ENCODE measurements at regions not wholly inside any gene's neighbourhood (a gene's known extent, or its start where the extent isn't known, plus 50 kb on each side); places are given as distances from the start of the nearest gene placed in this dataset.

DNA sequence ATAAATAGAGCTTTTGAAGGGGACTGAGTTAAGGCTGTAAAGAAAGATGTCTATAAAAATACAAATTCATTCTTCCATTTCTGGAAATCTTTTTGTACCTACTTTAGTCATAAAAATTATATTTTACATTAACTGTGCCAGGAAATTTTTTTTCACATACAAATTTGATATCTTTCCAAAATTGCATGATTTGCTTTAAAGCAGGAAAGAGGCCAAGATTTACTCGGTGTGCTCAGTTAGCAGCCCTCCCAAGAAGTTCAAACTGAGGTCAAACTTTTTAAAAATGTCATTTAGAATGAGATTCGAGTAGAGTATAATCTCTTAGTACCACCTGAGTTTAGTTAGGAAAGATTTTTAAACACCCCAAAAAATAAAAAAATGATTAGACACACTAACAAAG lies 173.2 kb upstream of the GRIP1 start:
- no peak for DNase-seq

DNA sequence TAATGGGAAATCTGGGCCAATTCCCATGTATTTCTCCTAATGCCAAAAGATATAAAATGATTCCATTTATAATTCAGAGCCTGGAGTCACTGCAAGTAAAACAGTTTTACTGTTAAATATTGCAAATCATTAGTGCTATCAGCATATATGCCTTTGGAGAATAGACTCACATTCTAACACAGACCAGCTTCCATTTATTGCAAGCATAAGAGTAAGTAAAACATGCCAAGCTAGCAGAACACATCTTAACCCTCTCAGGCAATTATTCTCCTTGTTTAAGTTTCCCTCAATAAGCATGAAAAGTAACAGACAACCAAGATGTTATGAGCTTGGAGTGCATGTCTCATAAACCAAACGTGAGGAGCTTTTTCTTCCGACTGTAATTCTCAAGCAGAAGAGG lies 173.9 kb upstream of the GRIP1 start:
- no peak for DNase-seq

DNA sequence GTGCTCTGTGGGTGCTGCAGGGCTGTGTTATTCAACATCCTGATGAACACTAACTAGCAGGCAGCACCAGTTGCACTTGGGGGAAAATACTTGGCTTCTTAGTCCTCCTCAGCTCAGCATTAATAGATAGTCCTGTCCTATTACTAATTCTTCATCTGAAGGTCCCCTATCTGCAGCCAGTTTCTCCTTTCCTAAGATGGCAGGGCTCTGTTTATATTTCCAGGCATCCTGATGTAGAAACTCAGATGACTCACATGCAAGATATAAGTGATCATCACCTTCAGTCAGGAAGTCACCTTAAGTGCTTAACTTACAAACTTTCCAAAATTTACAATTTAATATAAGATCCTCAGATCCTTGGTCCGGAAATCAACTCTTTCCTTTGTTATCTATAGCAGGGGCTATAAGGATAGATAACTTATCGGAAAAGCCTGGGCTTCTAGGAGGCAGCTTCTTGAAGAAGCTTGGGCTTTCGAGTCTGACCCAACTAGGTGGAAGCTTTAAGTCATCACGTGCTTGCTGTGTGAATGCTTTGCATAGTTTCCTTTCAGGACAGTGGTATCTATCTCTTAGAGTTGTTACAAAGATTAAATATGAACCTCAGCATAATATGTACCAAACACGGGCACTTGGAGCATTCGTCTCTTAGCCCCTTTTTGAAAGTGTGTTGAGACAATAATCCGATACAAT lies 181.0 kb upstream of the GRIP1 start:
- DNase-seq, result peak in 1 of 3 experiments; percentile 46

DNA sequence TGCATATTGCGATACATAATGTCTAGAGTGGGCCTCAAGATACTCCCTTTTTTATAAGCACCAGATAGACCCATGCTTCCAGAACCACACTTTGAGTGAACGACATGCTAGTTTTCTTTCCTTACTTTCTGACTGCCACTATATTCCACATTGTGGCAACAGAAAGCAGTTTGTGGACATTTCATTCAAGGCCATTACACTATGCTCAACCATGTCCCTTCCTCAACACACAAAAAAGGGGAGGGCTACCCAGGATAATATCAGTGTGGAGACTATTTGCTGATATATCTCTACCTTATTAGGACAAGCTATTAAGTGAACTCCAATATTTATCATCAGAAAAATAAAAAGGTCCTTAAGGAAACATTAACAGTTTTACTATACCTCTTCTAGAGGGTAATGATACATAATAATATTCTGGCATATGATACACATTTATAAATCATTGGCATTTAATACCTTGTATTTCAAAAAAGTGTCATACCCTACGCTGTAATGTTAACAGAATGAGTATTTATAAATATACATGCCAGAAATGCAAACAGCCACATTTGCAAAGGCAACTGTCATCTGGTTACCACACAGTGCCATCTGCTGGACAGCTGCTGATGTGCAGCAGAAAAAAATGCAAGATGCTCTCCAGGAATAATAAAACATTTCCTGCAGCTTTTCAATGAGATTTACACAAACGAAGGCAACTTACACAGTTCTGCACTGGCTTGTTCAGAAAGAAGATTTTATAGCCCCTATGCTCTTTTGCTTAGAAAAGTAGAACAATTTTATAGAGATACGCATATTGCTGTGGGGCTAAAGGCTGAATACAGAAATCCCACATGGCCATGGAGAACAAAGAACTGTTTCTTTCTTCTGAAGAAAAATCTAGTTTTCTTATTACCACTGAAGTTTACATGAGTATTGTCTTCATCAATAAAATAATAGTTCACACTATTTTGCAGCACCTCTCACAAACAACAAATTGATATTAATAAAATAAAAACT lies 182.2 kb upstream of the GRIP1 start:
- peak; percentile 56 to 88 (median 56) for DNase-seq

DNA sequence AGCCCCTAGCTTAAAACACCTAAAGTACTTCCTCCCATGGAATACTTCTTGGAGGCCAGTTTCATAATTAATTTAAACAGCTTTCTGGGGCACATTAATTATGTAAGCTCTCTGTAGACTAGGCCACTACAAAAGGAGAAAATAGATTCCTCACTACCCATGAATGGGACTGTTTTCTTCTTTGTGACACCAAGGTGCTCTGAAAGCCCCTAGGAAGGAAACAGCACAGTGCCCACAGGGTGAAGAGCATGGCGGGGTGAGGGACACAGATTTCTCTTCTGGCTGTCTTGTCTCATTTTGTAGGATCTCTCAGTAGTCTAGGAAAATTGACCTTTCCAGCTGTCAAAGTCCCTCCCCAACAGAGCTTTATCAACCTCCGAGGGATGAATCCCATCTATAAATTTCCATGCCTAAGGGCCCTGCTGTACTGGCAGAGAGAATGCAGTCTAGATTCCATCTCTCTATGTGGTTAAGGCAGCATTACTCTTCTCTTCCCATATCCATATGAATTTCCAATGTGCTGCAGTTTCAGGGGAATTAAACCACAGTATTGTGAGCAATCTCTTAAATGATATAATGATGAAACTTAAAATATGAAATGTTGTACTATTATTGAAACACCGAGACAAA lies 183.6 kb upstream of the GRIP1 start:
- DNase-seq, result no peak

DNA sequence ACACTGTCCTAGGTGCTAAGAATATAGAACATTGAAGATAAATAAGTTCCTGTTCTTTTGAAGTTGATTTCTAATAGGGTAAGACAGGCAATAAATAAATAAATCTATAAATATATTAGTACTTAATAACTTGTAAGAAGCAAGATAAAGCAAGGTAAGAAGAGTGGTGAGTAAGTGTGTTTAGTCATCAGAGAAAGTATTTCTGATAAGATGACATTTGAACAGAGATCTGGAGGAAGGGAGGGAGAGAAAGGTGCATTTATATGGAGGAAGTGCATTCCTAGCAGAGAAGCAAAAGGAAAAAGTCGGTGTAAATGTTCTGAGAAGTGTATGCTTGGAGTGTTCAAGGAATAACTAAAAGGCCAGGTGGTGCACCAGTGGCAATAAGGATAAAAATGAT lies 184.4 kb upstream of the GRIP1 start:
- DNase-seq, result no peak

DNA sequence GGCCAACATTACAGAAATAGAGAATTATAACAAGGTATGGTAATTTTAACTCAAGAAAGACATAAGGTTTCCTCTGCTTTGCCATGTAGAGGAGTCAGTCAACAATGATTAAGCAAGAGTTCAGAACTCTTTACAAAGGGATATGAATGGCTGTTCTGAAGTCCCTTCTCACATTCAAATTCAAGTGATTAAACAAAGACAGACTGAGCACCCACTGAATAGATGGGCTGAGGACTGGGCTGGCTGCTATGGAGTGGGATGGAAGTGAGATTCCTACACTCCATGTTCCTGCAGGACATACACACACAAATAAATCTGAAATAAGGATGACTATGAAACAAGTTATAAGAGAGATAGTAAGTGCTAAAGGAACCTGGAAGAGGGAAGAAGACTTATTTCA lies 199.0 kb upstream of the GRIP1 start:
- no peak for DNase-seq

DNA sequence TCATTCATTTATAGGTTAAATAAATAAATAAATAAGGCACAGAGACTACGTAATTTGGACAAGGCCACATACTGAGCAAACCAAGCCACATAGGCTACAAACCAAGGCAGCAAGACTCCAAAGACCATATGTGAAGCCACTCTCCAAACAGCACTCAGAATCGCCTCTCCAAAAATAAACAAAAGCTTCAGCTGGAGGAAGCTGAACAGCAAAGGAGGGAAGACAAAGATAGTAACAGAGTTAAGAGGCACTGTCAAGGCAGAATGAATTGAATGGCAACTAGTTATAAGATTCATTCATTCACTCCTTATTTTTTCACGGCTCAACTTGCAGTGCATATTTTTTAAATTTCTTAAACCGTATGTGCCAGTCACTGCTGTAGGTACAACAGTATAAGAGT lies 200.5 kb upstream of the GRIP1 start:
- DNase-seq, result peak in 2 of 3 experiments; percentile 36 to 77

DNA sequence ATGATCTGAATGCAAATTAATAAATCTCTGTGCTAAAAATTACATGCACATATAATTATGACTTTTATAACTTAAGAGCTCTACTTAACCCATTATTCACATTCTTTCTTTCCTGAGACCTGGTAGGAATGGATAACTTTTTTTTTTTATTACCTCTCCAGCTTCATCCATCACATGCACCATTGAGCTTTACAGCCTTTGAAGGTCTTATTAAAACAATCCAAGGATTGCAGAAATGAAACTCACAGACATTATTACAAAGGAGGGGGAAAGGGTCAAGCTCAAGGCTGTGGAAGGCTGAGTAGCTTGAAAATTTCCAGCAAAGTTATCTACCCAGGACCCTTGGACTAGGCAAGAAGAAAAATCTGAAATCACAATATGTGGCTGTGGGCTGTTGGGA lies 202.5 kb upstream of the GRIP1 start:
- DNase-seq, result no peak

DNA sequence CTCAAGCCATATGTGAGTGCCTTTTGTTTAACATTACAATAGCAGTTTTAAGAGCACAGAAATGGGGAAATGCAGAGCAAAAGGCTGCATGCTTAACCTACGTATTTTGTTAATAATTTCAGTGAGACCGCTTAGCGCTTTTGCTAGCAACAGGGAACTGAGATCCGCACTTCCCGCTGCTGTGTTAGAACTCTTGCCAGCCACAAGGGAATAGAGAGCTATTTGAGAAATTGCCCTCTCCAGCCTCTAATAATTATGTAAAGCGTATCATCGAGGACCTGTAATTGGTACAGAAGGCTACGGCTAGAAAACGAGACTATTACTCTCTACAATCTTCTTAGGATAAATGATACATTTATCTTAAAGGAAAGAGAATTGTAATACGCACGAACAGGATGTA lies 205.2 kb upstream of the GRIP1 start:
- DNase-seq, result peak in 1 of 3 experiments; percentile 32

DNA sequence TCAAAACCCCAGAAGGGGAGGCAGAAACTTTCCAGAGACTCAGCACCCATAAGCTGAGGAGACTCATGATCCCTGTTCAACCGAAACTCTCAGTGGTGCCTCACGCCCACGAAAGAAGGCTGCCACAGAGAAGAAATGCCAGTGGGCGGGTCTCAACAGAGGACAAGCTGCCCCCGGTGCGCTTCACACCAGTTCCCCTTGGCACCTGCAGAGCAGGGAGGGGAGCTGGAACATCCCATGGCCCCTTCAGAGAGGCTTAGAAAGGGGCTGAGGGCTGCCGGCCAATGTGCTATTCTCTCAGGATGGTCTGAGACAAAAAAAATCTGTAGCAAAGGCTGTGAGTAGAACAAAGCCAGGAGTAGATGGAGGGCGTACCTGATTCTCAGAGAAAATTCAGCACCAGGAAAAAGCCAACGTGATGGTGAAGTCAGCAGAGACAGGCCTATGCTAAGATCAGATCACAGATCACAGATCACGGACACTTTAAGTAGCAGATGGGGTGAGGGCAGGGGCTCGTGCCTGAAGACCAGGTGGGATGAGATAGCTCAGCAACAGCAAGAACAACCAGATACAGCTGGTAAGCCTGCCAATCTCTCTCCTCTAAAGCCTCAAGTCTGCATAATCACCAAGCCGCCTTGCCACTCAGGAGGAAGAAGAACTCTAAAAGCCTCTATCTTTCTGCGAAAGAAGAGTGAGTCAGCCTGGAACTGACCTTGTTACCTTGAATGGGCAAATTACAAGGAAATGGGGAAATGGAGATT lies 206.4 kb upstream of the GRIP1 start:
- DNase-seq, result no peak

DNA sequence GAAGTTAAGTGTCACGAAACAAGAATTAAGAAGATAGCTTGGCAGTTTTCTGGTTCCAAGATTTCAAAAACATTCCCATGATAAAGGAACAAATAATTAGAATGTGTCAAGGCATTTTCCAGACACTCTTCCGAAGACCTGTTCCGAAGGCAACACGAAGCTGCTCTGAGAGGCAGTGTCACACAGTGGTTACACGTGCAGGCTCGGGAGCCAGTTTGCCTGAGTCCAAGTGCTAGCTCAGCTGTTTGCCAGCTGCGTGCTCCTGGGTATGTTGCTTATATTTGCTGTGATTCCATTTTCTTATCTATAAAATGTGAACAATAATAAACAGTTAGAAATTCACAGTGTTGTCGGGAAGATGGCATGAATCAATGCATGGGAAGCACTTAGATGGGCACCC lies 217.9 kb upstream of the GRIP1 start:
- DNase-seq, result no peak

DNA sequence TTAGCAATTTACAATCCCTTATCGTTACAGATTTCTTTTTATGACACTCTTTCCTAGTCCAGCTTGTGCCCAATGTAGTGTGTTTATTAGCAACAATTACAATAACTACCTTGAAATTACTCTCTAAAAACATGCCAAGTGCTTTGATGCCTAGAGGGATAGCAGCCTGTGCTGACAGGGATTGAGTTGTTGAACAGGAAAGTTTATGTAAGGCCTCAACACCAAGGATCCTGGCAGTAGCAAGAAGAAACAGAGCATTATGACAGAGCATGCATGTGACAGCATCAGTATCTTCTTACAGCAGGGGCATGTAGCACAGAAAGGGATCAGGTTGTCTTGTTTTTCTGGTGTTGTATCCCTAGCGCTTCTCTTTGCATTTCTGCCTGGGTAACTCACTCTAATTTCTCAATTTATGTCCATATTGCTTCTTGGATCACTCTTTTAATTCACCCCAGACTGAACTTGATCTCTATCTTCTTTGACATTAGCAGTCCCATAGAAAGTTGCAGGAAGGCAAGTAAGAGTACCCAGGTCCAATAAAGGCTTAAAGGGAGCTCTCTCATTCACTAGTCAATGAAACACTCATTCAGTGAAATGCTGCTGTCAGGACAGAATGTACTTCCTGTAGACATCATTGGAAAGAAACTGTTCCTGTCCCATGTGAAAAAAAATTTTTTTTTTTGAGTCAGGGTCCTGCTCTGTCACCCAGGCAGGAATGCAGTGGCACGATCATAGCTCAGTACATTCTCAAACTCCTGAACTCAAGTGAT lies 220.0 kb upstream of the GRIP1 start:
- DNase-seq, result peak in 2 of 3 experiments; percentile 31 to 93

DNA sequence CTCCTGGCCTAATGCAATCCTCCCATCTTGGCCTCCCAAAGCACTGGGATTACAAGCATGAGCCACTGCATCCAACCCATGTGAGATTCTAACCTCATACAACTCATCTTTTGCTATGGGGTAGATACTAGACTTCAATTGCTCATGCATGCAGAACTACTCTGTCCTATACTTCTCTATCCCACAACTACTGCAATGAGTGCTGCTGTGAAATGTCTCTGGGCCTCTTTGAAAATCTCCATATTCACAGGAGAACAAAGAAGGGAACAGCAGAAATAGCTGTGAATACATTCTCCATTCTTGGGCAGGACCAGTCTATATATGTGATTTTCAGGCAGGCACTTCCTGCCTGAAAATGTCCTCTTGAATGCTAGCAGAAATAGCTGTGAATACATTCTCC lies 220.7 kb upstream of the GRIP1 start:
- no peak for DNase-seq

DNA sequence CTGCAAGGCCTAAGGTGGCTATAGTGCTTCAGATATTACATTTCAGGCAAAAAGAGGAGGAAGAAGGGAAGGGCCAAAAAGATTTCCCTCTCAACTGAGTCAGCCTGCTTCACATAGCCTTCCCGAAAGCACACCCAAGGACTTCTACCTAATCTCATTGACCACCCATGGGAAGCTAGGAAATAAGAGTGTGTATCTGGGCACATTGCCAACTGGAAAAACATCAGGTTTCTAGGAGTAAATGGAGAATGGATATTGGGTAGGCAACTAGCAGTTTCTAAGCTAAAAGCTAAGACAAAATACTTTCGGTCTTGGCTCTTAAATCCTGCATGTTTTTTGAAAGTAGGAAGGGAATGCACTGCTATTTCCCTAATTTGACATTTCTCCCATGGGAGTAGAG lies 221.7 kb upstream of the GRIP1 start:
- DNase-seq, result peak in 2 of 3 experiments; percentile 33 to 74

DNA sequence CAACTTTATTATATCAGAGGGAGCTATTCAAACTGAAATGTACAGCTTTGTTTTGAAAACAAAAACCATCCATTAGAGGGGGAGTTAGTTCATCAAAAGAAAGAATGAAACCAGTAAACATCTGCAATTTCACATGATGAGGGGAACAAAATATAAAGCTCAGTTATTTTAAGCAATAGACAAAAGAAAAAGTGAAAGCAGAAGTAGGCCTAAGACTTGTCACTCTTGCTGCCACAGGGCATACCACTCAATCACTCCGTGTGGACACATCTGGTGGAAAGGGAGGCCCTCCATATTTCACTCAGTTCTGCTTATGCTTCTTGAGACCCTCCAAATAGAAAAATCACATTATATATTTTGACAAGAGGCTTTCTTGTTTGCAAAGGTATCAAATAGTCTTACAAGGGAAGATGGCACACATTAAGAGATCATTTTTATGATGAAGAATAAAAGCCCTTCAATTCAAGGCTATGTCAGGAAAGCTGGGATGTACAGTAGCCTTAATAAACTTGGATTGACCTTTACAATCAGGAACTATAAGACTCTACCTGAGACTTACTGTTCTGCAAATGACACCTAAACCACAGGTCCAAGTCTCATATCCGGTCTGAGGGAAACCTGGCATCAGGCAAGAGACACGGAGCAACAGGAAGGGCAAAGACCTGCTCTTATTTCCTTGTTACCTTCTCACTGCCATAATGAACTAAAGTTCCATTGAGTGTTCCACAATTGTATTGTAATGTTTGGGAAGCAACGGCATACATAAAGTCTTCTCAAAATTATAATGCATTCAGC lies 222.5 kb upstream of the GRIP1 start:
- DNase-seq, result no peak

DNA sequence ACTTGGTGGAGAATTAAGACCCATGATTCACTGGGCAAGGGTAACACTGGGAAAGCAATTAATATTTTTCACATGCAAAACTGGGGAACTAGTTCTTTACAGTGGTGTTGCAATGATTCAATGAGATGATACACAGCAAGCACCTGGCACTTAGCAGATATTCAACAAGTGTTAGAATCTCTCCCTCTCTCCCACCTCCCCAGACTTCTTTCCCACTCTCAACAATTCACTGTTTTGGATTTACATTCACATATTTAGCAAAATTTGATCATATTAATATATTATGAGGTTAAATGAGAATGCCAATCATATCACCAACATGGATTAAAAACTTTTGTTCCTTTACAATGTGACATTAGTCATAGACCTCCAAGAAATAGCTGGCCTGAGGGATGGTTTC lies 223.1 kb upstream of the GRIP1 start:
- no peak for DNase-seq

DNA sequence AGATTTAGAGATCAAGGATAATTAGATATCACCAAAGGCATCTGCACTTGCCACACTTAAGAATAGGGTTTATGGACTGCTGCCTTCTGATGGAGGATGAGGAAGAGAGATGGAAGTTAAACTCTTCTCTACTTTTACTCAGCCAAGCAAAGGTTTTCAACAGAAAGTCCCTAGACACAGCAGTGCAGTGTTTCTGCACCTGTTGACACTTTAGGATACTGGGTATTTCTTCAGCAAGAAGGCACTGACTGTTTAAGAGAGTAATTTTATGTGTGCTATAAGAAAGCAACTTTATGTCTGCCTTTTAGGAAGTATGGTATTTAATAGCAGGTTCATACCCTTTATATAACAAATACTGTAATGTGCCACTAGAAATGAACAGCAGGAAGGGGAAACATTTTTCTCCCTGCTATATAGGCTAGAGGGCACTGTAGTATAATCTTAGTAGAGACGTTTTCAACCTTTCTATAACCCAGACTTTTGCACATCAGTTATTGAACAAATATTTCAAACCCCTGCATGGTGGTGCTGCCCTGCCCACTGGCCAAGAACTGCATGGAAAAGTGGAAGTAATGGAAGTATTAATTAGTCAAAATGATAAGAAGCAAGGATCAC lies 225.0 kb upstream of the GRIP1 start:
- DNase-seq, result peak in 2 of 3 experiments; percentile 4 to 47

DNA sequence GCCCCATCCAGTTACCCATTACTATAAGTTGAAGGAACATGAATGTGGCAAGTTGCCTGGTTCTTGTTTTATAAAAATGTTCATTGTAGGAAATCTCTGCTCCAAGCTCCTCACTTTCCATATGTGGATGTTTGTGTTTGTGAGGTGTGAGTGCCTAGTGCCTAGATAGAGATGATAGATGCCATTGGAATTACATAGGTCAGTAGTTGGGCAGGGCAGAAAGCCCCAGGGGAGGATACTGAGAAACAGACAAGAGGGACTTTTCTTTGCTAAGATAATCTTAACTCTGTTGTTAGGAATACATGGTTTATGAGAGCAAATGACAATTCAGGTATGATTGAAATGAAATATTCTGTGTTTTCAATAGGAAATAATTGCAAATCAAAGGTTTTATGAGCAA lies 226.3 kb upstream of the GRIP1 start:
- DNase-seq, result no peak

DNA sequence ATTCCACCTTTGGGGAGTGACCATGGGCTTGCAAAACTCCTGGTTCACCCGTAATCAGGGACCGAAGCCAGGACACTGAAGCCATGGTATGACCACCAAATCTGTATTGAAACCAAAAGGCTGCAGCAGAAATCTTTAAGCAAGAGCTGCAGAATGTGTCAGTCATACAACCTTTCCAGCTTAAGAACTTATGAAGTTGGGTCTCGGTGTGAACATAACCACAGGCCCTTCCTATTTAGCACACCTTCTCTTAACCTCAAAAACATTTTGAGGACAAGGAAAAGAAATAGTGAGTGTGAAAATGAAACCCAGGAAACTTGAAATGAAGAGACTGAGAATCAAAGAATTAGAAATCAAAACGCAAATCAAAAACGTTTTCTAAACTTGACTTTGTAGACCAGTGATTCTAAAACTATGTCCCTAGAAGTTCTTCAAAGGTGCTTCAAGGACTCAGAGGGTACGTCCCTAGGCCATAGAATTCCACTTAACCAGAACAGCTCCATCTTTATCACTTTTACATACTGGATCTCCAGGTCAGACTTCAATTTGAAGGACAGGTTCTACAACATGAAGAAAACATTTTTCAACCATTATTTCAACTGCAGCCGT lies 231.6 kb upstream of the GRIP1 start:
- no peak for DNase-seq

All from NCI-H1417 (cell line).